RWPE1 (cell line): ENCODE measurements at regions not wholly inside any gene's neighbourhood (a gene's known extent, or its start where the extent isn't known, plus 50 kb on each side); places are given as distances from the start of the nearest gene placed in this dataset.

Source experiments
- CTCF ChIA-PET: fragments of 350-600 bp; sonication (Branson Sonifier 250); formaldehyde crosslinking; extraction: SDS; loops from one replicate; lab custom pipeline; 2021; lab: Yijun Ruan, JAX
- POLR2A ChIA-PET: fragments of 400-600 bp; formaldehyde crosslinking; extraction: SDS; loops from one replicate; lab custom pipeline; 2020; ENCODE audit warnings: antibody characterized with exemption; ENCODE audit not compliant: low non-redundant PET; lab: Yijun Ruan, JAX
- DNase-seq: peaks from one replicate; pipeline ENCODE4 v3.0.0; 2012; ENCODE audit warnings: low spot score
- H3K27ac ChIP-seq: fragments of 450-650 bp; 2 replicates; pipeline ENCODE4 v1.5.1; 2017
- TF ChIP-seq, protein P1 (sequence below): fragments of 450-650 bp; conservative IDR thresholded peaks from 2 replicates; pipeline ENCODE4 v1.5.1; 2017; ENCODE audit warnings: low read depth, mild to moderate bottlenecking

DNA sequence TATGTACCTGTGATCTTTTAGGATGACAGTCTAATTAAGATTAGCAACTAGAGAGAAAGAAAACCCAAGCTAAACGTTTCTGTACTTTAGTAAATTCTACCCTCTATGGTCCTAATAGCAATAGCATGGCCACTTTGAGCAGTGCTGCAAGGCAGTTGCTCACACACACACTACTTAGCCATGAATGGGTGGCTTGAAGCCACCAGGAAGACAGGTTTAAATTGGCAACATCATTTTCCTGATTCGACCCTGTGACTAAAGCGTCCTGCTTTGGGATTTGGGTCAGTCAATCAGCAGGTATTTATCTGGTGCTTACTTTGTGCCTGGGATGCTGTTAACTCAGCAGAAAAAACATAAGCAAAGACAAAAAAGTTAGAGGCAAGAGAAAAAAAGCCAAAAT lies 150.6 kb downstream of the ARRDC3 start:
- ChIA-PET CTCF (no interaction called here), POLR2A (no interaction called here)
- TF ChIP-seq, protein P1, sequence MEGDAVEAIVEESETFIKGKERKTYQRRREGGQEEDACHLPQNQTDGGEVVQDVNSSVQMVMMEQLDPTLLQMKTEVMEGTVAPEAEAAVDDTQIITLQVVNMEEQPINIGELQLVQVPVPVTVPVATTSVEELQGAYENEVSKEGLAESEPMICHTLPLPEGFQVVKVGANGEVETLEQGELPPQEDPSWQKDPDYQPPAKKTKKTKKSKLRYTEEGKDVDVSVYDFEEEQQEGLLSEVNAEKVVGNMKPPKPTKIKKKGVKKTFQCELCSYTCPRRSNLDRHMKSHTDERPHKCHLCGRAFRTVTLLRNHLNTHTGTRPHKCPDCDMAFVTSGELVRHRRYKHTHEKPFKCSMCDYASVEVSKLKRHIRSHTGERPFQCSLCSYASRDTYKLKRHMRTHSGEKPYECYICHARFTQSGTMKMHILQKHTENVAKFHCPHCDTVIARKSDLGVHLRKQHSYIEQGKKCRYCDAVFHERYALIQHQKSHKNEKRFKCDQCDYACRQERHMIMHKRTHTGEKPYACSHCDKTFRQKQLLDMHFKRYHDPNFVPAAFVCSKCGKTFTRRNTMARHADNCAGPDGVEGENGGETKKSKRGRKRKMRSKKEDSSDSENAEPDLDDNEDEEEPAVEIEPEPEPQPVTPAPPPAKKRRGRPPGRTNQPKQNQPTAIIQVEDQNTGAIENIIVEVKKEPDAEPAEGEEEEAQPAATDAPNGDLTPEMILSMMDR = no peak
- no peak overlapping the region for H3K27ac ChIP-seq
- no peak for DNase-seq

DNA sequence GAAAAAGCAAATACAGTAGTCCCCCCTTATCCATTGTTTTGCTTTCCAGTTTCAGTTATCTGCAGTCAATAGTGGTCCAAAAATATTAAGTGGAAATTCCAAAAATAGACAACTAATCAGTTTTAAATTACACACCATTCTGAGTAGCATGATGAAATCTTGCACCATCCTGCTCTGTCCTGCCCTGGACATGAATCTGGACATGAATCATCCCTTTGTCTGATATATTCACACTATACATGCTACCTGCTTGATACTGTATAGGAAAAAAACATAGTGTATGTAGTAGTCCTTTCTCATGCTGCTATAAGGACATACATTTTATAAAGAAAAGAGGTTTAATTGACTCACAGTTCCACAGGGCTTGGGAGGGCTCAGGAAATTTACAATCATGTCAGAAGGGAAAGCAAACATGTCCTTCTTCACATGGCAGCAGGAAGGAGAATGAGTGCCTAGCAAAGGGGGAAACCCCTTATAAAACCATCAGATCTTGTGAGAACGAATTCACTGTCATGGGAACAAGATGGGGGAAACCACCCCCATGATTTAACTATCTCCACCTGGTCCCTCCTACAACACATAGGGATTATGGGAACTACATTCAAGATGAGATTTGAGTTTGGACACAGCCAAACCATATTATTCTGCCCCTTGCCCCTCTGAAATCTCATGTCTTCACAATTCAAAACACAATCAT lies 153.9 kb downstream of the ARRDC3 start:
- POLR2A ChIA-PET = no interaction called here
- TF ChIP-seq, protein P1 = no peak
- DNase-seq = peak; percentile 20
- no peak overlapping the region for H3K27ac ChIP-seq
- CTCF ChIA-PET = interaction anchor here (3.7 kb wide), 1 partner anchor 156 kb away, joined by 39 read pairs; no protein-coding TSS in a partner anchor

DNA sequence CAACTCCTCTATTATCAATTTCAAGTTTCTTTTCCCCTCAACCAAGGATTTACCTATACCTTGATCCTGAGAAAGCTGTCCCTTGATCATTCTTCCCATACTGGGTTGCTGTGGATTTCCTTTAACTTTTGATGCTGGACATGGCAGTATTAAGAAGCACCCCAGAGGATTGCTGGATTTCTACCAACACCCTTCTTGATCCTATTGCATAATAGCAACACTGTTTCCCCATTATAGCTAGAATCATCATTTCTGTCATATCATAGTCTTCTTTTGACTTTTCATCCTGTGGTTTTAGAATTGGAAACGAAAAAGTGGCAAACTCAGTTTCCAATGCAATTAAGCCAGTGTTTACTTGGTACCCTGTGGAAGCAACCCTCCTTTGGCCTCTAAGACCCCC lies 154.9 kb downstream of the ARRDC3 start:
- H3K27ac ChIP-seq = no peak overlapping the region
- no peak for DNase-seq
- TF ChIP-seq, protein P1 = no peak
- ChIA-PET CTCF (interaction anchor here (3.7 kb wide), 1 partner anchor 157 kb away, joined by 39 read pairs; no protein-coding TSS in a partner anchor), POLR2A (no interaction called here)

DNA sequence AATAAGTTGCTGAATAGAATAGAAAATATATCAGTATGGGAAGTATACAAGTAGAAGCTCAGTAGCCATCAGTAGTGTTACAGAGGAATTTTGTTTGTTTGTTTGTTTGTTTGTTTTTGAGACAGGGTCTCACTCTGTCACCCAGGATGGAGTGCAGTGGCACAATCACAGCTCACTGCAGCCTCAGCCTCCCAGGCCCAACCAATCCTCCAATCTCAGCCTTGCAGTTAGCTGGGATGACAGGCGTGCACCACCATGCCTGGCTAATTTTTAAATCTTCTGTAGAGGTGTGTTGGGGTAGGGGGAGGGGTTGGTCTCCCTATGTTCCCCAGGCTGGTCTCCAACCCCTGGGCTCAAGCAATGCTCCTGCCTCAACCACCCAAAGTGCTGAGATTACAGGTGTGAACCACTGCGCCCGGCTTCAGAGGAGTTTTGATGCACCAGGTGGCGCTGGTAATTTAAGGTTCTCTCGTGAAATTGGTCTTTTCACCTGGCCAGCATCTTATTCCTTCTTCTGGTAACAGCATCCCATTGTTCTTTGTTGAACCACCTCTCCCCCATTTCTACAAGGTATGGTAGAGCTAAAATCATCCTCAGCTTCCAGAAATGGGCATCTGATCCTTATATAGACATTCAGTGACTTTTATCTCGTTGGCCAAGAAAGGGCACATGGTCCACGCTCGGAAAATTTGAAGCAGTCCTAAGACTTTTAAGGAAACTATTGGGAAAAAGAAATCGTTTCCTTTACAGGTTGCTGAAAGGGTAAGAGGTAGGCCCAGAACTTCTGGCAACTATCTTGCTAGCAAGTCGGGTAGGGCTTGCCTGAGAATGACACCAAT lies 157.1 kb downstream of the ARRDC3 start:
- TF ChIP-seq, protein P1 = peak; percentile 67

DNA sequence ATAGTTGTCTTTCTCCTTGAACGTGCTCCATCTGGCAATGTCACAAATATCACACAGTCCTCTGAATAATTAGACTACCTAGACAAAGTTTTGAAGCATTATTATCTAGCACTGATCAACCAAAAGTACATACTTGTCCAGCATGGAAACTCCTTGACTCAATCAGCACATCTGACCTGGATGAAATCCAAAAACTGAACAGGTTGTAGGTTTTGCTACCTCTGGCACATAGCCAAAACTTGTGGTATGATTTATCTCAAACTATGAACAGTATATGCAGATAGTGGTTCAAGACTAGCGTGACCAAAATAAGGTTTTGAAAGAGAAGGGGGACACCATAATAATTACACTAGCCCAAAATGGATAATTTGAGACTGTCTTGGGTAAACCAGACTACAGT lies 158.1 kb downstream of the ARRDC3 start:
- CTCF ChIA-PET = no interaction called here
- POLR2A ChIA-PET = no interaction called here
- TF ChIP-seq, protein P1 = no peak
- no peak overlapping the region for H3K27ac ChIP-seq
- no peak for DNase-seq

More for the DNA sequence above, 157.1 kb downstream of the ARRDC3 start:
- ChIA-PET CTCF (interaction anchor here (0.6 to 3.7 kb wide), 2 partner anchors 89 to 159 kb away, joined by 4 to 39 read pairs; no protein-coding TSS in a partner anchor), POLR2A (no interaction called here)
- no peak overlapping the region for H3K27ac ChIP-seq
- DNase-seq = peak; percentile 58

DNA sequence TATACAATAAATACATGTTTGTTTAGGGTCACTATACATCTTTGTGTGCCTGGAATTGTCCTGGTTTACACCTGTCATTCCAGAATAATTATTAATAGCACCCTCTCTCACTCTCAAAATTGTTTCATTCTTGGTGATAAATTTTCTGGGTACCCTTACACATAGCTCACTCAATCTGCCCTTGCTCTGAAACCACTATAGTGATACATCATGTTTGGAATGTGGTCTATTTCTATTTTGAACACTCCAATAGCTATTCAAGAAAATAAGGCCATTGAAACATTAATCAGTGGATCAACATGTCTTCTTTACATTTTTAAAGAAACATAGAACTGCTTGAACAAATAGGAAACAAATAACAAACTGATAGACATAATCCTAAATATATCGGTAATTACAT lies 158.7 kb downstream of the ARRDC3 start:
- TF ChIP-seq, protein P1 = no peak
- ChIA-PET POLR2A (no interaction called here), CTCF (no interaction called here)
- DNase-seq = no peak
- no peak overlapping the region for H3K27ac ChIP-seq
